ENCODE measurements at regions not wholly inside any gene's neighbourhood (a gene's known extent, or its start where the extent isn't known, plus 50 kb on each side); places are given as distances from the start of the nearest gene placed in this dataset.

DNA sequence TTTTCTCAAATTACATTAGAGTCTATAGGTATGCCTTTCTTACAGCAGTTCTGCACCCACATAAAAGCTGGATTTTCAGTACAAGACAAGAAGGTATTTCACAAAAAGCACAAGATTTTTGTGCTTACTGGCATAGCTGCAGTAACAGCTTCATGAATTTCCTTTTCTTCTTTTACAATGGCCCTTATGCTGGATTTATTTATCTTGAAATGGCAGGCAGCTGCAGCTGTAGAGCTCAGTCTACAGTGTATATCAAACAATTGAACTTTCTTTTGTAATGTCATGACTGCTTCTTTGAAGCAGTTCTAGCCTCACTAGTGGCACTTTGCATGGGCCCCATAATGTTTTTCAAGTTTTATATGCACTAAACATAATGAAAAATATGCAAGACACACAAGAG, 510.2 kb downstream of the KCNT2 start:
- DNase-seq (ENCODE audit: low read depth, low spot score), result no peak
- no peak for ATAC-seq
- no peaks in the 10 kb centered on the region for H3K9me2 ChIP-seq (ENCODE audit: insufficient read depth)
- H3K27ac ChIP-seq (ENCODE audit: low read depth, low read length), result no peak overlapping the region
- no peaks in the 10 kb centered on the region for H3K27me3 ChIP-seq (ENCODE audit: insufficient read depth, low read length)
- H3K9ac ChIP-seq (ENCODE audit: low read length), result no peak overlapping the region
- RAD21 ChIA-PET (ENCODE audit: low non-redundant PET in 1 of 2, low total read pairs in 2 of 2, uncharacterized antibody in 2 of 2, unreplicated experiment in 2 of 2), result no interaction called here
- no peaks in the 10 kb centered on the region for H4K20me1 ChIP-seq (ENCODE audit: insufficient read depth)
- CTCF ChIA-PET, result no interaction called here
- no peaks in the 10 kb centered on the region for H3K4me1 ChIP-seq (ENCODE audit: control insufficient read depth in 1 of 2, insufficient read depth in 2 of 2, low read length in 2 of 2)
- POLR2A ChIA-PET, result no interaction called here
- no peaks in the 10 kb centered on the region for H3K36me3 ChIP-seq (ENCODE audit: control insufficient read depth in 1 of 2, insufficient read depth in 2 of 2, low read length in 2 of 2)
- no TSS peak for BruUV-seq (replicated peaks)
- H3K4me3 ChIP-seq (replicated peaks in 1 of 2; ENCODE audit: low read depth in 1 of 2, low read length in 2 of 2), result no peak overlapping the region
- no peak overlapping the region for H2AFZ ChIP-seq (ENCODE audit: low read depth, low read length, poor library complexity, severe bottlenecking)
- TF ChIP-seq CEBPB (IDR thresholded peaks at IDR 0.05; ENCODE audit: low read depth), result no peak
- TF ChIP-seq ELF1 (IDR thresholded peaks at IDR 0.05; ENCODE audit: borderline replicate concordance, low read depth), result no peak
- TF ChIP-seq EGR1 (IDR thresholded peaks at IDR 0.05; ENCODE audit: low read depth), result no peak
- TF ChIP-seq, protein P1, sequence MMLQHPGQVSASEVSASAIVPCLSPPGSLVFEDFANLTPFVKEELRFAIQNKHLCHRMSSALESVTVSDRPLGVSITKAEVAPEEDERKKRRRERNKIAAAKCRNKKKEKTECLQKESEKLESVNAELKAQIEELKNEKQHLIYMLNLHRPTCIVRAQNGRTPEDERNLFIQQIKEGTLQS (IDR thresholded peaks at IDR 0.05), result no peak
- TF ChIP-seq TCF7L2 (IDR thresholded peaks at IDR 0.05; ENCODE audit: borderline replicate concordance, extremely low read depth, insufficient read depth, insufficient read length), result no peak
- intact Hi-C loops (cut with micrococcal nuclease), result no loop called here
- no peak overlapping the region for H3K4me2 ChIP-seq (ENCODE audit: low read length)
- H3K79me2 ChIP-seq (ENCODE audit: insufficient read depth, low read length), result no peaks in the 10 kb centered on the region
- no peaks in the 10 kb centered on the region for H3K9me3 ChIP-seq (ENCODE audit: control insufficient read depth in 1 of 2, insufficient read depth in 1 of 2, low read depth in 1 of 2, low read length in 2 of 2)

DNA sequence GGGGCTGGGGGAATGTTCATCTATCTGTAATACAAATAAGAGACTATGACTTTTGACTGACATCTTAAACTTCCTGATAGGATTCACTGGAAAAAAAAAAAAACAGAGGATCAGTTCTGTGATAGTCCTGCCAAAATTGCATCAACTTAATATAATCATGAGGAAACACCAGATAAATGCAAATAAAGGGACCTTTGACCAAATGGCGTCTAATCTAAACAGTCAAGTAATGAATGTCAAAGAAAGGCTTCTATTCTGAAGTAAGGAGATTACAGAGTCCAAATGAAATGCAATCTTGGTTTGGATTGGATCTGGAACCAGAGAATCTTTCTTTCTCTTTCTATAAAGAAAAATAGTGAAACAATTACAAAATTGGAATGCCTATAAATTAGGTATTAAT, 513.4 kb downstream of the KCNT2 start:
- DNase-seq (ENCODE audit: low read depth, low spot score) (no peak), ATAC-seq (no peak)
- no TSS peak for BruUV-seq (replicated peaks)
- Histone ChIP-seq H3K79me2 (ENCODE audit: insufficient read depth, low read length) (no peaks in the 10 kb centered on the region), H3K4me1 (ENCODE audit: control insufficient read depth in 1 of 2, insufficient read depth in 2 of 2, low read length in 2 of 2) (no peaks in the 10 kb centered on the region), H2AFZ (ENCODE audit: low read depth, low read length, poor library complexity, severe bottlenecking) (no peak overlapping the region), H3K4me2 (ENCODE audit: low read length) (no peak overlapping the region), H3K27ac (ENCODE audit: low read depth, low read length) (no peak overlapping the region), H3K9me3 (ENCODE audit: control insufficient read depth in 1 of 2, insufficient read depth in 1 of 2, low read depth in 1 of 2, low read length in 2 of 2) (no peaks in the 10 kb centered on the region), H3K9me2 (ENCODE audit: insufficient read depth) (no peaks in the 10 kb centered on the region), H3K36me3 (ENCODE audit: control insufficient read depth in 1 of 2, insufficient read depth in 2 of 2, low read length in 2 of 2) (no peaks in the 10 kb centered on the region), H3K27me3 (ENCODE audit: insufficient read depth, low read length) (no peaks in the 10 kb centered on the region), H3K9ac (ENCODE audit: low read length) (no peak overlapping the region), H3K4me3 (replicated peaks in 1 of 2; ENCODE audit: low read depth in 1 of 2, low read length in 2 of 2) (no peak overlapping the region), H4K20me1 (ENCODE audit: insufficient read depth) (no peaks in the 10 kb centered on the region)
- ChIA-PET RAD21 (ENCODE audit: low non-redundant PET in 1 of 2, low total read pairs in 2 of 2, uncharacterized antibody in 2 of 2, unreplicated experiment in 2 of 2) (no interaction called here), POLR2A (no interaction called here), CTCF (no interaction called here)
- TF ChIP-seq, protein P1 (IDR thresholded peaks at IDR 0.05), result no peak
- TF ChIP-seq EZH2 (IDR thresholded peaks at IDR 0.05), result no peak
- TF ChIP-seq, protein P2, sequence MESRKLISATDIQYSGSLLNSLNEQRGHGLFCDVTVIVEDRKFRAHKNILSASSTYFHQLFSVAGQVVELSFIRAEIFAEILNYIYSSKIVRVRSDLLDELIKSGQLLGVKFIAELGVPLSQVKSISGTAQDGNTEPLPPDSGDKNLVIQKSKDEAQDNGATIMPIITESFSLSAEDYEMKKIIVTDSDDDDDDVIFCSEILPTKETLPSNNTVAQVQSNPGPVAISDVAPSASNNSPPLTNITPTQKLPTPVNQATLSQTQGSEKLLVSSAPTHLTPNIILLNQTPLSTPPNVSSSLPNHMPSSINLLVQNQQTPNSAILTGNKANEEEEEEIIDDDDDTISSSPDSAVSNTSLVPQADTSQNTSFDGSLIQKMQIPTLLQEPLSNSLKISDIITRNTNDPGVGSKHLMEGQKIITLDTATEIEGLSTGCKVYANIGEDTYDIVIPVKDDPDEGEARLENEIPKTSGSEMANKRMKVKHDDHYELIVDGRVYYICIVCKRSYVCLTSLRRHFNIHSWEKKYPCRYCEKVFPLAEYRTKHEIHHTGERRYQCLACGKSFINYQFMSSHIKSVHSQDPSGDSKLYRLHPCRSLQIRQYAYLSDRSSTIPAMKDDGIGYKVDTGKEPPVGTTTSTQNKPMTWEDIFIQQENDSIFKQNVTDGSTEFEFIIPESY (IDR thresholded peaks at IDR 0.05; ENCODE audit: extremely low read depth, insufficient replicate concordance, low read length), result no peak
- TF ChIP-seq SP1 (IDR thresholded peaks at IDR 0.05; ENCODE audit: low read depth), result no peak
- TF ChIP-seq RAD21 (IDR thresholded peaks at IDR 0.05; ENCODE audit: low read depth), result no peak
- TF ChIP-seq ZNF274 (IDR thresholded peaks at IDR 0.05; ENCODE audit: low read depth, low read length), result no peak
- no peak for TF ChIP-seq SIN3A (IDR thresholded peaks at IDR 0.05; ENCODE audit: low read depth)
- TF ChIP-seq, protein P3, sequence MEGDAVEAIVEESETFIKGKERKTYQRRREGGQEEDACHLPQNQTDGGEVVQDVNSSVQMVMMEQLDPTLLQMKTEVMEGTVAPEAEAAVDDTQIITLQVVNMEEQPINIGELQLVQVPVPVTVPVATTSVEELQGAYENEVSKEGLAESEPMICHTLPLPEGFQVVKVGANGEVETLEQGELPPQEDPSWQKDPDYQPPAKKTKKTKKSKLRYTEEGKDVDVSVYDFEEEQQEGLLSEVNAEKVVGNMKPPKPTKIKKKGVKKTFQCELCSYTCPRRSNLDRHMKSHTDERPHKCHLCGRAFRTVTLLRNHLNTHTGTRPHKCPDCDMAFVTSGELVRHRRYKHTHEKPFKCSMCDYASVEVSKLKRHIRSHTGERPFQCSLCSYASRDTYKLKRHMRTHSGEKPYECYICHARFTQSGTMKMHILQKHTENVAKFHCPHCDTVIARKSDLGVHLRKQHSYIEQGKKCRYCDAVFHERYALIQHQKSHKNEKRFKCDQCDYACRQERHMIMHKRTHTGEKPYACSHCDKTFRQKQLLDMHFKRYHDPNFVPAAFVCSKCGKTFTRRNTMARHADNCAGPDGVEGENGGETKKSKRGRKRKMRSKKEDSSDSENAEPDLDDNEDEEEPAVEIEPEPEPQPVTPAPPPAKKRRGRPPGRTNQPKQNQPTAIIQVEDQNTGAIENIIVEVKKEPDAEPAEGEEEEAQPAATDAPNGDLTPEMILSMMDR (IDR thresholded peaks at IDR 0.05 in 2 of 3, conservative IDR thresholded peaks at IDR 0.05 in 1 of 3; ENCODE audit: borderline replicate concordance in 1 of 3, insufficient read depth in 1 of 3, low read depth in 2 of 3, low read length in 2 of 3), result no peak
- TF ChIP-seq ZFX (IDR thresholded peaks at IDR 0.05), result no peak
- no peak for TF ChIP-seq JUND (IDR thresholded peaks at IDR 0.05)
- TF ChIP-seq EZH2phosphoT487 (IDR thresholded peaks at IDR 0.05; ENCODE audit: borderline replicate concordance), result no peak
- intact Hi-C loops (cut with micrococcal nuclease), result no loop called here

All from HCT116 (cell line).